HG03378 (cell line): ENCODE measurements at regions not wholly inside any gene's neighbourhood (a gene's known extent, or its start where the extent isn't known, plus 50 kb on each side); places are given as distances from the start of the nearest gene placed in this dataset.
"Not testable (repeated sequence)": the region's sequence is repeated elsewhere in the genome, so short reads cannot be mapped to it uniquely, and the experiment has no call there.

Source experiments
- ATAC-seq: cut with Tn5 transposase; IDR thresholded peaks from one replicate; pipeline ENCODE4 v1.9.1; 2021; ENCODE audit warnings: mild to moderate bottlenecking, moderate library complexity; ENCODE audit not compliant: unreplicated experiment

DNA sequence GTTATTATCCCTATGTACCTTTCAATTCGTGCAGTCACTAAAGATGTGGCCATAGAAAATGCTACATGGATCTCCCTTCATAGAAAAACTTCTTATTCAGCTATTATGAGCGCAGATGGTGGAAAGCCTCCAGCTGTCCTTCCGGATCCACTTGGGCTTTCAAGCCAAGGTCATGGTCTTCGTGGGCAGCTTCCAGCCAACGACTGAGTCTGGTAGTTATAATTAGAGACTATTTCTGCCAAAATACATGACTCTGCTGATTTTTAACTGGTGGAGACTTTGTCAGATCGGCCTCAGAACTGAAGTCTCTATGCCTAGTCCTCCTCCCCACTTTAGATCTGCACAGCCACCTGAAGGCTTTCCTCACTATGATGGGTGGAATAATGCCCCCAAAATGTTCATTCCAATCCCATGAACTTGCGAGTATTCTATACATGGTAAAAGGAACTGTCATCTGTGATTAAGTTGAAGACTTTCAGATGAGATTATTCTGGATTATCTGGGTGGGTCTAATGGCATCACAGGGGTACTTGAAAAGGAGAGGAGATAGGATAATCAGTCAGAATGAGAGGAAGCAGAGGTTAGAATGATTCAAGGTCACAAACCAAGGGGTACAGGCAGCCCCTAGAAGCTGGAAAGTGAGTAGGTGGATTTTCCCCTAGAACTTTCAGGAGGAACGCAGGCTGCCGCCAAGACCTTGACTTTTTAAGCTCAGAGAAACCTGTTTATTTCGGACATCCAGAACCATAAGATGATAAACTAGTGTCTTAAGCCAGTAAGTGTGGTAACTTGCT lies 171.1 kb upstream of the CXCL13 start:
- ATAC-seq: no peak

DNA sequence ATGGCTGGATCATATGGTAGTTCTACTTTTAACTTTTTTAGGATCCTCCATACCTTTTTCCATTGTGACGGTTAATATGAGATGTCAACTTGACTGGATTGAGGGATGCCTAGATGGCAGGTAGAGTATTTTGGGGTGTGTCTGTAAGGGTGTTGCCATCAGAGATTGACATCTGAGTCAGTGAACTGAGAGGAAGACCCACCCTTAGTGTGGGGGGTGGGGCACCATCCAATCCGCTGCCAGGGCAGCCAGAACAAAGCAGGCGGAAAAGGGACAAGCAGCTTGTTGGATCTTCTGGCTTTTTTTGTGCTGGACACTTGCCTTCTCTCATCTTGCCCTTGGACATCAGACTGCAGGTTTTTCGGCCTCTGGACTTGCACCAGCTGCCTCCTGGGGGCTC lies 168.5 kb upstream of the CXCL13 start:
- ATAC-seq: no peak

DNA sequence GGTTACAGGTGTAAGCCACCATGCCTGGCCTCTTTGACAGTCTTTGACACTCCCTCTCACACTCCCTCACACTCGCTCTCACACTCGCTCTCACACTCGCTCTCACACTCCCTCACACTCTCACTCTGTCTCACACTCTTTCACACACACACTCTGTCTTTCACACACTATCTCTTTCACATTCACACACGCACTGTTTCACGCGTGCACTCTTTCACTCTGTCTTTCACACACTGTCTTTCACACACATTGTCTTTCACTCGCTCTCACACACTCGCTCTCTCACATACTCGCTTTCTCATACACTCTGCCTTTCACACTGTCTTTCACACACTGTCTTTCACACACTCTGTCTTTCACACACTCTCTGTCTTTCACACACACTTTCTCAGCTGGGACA lies 167.1 kb upstream of the CXCL13 start:
- no peak for ATAC-seq

DNA sequence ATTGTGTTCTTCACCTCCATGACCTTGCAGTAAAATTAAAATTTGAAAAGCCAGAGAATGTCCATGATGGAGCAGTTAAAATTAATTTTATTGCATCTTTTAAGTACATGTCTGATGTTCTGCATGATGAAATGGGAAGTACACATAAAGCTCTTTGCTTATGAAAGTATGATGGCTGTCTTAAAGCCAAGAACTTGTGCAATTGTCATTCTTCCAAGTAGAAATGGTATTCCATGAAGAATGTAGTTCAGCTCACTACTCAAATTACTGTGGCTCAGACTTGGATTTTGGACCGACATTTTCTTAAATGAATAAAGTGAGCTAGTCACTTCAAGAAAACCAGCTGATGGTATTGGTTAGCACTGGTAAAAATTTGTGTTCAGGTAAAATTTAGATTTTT lies 161.7 kb upstream of the CXCL13 start:
- ATAC-seq: no peak

DNA sequence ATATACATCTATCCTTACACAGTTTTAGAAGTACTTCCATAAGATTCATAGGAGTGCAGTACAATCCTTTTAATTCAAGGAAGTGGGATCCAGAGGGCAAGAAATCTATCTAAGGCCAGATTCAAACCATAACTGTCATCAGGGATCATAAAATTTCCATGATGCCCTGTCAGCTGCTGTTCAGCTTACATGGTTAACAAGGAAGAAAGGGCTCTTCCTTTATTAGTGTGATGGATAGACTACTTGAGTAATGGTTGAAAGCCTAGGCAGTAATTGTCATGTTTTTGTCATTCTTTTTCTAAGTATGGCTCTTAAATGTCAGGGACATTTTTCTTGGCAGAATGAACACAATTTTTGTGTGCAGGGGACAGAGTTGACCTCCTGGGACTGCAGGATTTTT lies 159.8 kb upstream of the CXCL13 start:
- ATAC-seq: no peak

DNA sequence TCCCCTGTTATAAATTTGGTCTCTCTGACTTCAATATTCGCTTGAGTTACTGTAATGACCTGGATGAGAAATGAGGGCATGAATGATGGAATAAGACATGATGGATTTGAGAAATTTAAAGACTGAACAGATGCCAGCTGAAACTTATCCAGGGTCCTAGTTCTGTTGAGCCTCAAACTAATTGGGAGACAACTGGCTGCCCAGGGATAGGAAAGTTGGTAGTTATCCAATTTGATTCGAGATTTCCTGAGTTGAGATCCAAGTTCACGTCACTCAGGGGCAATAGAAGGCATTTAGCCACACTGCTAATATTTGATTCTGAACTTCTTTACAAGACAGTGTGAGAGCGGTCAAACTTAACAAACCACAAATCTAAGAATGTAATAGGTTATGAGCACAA lies 159.0 kb upstream of the CXCL13 start:
- no peak for ATAC-seq

DNA sequence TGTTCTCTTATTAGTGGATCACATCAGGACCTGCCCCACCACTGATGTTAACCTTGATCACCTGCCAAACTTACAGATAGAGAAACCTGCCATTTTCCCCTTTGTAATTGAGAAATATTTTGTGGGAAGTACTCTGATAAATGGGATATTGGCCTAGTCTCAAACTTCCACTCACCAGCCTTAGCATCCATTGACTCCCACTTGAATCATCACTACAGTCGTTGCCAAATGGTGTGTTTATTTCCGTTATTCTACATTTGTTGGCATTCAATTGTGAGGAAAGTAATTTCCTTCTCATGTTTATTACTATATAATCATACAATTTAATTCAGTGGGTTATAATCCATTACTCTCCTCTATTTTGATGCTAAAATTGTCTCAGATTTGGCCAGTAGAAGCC lies 156.4 kb upstream of the CXCL13 start:
- no peak for ATAC-seq

DNA sequence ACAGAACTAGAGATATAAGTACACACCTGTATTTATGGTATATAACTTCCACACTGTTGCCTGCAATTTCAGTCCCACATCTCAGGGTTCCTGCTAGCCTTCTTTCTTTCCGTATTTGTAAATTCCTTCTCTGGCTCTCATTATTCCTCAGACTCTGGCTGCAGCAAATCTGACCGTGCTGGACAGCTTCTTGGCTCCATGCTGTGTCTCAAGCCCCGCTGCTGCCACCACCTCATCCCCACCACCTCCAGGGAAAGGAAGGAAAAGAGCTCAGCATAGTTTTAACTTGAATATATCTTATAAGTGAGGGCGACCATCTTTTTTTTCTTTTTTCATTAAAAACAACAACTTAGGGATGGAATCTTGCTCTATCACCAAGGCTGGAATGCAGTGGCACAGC lies 155.6 kb upstream of the CXCL13 start:
- no peak for ATAC-seq

DNA sequence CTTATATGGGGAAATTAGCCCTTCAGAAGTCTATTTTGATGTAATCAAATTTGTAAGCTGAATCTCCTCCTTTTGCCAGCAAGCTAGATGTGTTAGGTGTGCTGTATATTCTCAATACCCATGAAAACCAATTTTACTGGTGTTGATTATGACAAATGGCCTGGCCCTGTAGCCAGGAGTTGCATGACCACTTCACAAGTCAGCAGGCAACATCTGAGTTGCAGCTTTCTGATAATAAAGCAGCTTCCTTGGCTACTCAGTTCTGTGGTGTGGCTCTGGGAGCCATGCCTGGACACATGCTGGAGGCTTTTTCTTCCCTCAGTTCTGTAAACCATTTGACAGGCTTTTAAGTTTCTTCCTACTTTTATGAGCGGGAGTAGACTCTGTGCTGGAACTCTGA lies 154.1 kb upstream of the CXCL13 start:
- no peak for ATAC-seq

DNA sequence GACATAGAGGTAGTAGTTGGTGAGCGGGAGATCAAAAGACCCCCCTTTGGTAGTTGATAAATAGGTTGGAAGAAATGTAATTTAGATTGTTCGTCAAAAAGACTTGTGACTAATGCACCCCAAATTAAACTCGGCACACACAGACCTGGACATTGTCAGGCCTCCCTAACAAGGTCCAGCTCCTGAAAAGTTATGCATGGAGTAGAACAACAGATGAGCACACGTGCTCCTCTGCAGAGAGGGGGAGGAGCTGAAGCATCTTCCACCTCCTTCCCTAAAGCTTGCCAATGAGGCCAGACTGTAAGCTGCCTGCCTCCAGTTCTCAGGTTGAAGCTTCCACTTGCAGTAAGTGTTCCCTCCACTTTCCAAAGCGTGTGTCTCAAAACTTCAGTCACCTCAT lies 153.5 kb upstream of the CXCL13 start:
- not testable (repeated sequence) for ATAC-seq

DNA sequence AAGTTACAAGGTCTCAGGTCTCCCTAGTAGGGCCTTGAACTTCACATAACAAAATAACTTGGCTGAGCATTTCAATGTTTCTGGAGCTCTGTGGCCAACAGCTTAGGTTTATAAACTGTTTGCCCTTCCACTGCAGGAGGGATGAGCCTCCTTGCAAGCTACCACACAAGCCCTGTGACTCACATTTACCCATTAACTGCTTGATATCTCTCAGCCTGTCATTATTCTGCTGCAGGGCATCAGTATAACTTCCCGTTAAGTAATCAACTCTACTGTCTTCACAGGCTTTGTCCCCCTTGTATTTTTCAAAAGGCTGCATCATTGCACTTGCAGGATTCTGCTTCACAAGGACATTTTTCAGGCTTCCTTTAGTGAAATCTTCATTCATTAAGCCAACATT lies 151.7 kb upstream of the CXCL13 start:
- no peak for ATAC-seq

DNA sequence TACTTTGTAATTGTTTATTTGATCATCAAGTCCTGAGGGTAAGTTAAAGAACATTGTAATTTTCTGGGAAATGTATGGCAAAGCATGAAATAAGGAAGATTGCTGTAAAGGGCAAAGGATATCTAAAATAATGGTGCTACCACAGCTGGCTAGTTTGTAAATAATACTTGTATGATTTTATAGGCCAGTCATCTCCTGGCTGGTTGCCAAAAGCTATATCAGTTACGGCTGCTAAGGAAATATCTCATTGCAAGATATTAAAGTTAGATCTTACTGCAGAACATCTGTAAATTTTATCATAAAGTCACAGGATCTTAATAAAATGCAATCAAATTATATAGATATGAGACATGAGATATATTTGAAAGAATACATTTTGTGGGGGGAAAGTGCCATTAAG lies 150.8 kb upstream of the CXCL13 start:
- ATAC-seq: no peak

DNA sequence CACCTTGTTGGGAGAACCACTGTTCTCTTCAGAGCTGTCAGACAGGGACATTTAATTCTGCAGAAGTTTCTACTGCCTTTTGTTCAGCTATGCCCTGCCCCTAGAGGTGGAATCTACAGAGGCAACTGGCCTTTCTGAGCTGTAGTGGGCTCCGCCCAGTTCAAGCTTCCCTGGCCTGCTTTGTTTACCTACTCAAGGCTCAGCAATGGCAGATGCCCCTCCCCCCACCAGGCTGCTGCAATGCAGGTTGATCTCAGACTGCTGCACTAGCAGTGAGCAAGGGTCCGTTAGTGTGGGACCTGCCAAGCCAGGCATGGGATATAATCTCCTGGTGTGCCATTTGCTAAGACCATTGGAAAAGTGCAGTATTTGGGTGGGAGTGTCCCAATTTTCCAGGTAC lies 141.5 kb upstream of the CXCL13 start:
- ATAC-seq: not testable (repeated sequence)

DNA sequence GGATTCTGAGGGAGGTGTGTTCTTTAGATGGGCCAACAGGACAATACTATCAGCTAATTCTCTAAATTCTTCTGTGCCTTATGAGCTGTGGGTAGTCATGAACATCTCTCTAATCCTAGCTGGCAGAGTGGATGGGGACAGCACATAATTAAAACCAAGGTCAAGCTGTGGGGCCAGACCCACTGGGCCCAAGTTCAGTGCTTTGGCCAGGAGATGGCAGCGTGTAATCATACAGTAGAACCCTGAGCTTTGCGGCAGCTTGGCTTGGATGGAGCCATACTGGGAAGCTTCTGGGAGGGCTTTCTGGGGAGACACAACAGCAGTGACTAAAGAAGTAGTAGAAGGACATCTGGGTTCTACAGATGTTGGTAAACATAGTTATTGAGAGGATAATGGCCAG lies 140.3 kb upstream of the CXCL13 start:
- ATAC-seq: no peak

DNA sequence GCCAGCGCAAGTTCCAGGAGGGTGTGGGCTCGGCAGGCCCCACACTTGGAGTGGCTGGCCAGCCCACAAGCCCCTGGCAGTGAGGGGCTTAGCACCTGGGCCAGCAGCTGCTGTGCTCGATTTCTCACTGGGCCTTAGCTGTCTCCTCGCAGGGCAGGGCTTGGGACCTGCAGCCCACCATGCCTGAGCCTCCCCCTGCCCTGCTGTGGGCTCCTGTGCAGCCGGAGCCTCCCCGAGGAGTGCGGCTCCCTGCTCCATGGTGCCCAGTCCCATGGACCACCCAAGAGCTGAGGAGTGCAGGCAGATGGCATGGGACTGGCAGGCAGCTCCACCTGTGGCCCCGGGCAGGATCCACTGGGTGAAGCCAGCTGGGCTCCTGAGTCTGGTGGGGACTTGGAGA lies 139.2 kb upstream of the CXCL13 start:
- no peak for ATAC-seq

DNA sequence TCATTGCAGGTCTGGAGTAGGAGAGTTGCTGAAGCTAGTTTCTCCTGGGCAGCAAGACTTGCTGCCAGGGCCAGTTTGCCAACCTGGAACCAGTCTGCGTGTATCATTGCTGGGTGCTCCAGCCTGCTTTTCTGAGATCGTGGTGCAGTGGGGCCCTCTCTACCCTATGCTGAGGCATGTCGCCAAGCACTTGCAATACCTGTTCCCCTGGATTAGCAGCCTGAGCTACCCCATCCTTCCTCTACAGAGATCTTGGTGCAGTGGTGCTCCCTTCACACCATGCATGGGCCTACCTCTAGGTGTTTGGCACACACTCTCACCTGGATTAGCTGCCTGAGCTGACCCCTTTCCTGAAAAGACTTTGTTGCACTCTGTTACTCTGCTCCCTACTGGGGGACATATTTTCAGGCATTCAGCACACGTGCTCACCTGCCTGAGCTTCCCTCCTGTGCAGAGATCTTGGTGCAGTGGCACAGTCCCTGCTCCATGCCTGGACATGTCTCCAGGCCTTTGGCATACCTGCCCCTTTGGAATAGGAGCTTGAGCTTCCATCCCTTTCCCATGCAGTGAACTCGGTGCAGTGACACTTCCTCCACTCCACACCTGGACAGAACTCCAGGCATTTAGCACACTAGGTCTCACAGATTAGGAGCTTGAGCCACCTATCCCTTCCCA lies 133.7 kb upstream of the CXCL13 start:
- no peak for ATAC-seq

DNA sequence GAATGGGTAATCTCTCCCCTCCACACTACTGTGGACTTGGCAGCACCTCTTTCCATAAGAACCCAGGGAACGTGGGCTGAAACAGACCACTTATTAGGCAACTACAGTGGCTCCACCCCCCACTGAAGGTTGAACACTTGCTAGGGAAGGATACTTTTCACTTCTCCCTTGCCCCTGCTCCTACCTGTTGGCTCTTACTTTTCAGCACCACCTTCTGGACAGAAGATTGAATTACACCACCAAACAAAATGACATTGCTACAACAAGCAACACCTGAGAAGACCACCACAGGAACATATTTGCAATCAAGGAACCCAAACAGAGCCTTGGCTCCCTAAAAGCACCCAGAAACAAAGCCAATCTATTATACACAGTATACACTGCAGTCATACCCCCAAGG lies 132.1 kb upstream of the CXCL13 start:
- no peak for ATAC-seq

DNA sequence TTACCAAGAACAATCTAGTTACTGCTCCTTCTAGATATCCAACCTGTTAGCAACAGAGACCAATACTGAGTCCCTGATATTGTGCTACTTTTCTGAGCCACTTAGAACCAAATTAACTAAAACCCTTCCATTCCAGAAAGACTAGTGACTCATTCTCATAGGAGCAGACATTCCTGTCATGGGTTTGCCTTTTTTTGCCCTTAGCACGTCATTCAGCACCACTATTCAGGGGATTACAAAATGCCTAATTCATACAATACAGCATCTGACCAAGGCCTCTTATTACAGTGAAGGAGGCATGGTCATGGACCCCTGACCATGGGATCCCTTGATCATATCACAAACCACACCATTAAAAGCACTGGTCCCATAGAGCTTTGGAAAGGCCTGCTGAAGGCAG lies 123.8 kb upstream of the CXCL13 start:
- ATAC-seq: no peak

DNA sequence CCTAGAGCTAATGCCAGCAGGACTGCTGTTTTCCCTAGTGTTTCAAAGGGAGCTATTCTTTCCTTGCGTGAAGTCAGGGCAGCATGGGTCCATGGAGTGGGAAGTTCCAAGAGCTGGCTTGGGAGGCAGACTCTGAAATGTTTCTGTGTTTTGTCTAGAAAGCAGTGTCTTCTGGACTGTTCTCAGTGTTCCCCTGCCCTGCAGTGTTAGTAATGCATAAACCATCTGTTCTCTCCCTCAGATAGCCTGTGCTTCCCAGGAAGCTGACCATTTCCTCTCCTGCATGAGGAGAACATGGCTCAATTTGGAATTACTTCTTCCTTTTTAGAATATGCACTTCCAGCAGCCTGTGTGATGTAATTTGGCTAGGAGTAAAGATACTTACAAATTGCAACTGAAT lies 116.7 kb upstream of the CXCL13 start:
- no peak for ATAC-seq

DNA sequence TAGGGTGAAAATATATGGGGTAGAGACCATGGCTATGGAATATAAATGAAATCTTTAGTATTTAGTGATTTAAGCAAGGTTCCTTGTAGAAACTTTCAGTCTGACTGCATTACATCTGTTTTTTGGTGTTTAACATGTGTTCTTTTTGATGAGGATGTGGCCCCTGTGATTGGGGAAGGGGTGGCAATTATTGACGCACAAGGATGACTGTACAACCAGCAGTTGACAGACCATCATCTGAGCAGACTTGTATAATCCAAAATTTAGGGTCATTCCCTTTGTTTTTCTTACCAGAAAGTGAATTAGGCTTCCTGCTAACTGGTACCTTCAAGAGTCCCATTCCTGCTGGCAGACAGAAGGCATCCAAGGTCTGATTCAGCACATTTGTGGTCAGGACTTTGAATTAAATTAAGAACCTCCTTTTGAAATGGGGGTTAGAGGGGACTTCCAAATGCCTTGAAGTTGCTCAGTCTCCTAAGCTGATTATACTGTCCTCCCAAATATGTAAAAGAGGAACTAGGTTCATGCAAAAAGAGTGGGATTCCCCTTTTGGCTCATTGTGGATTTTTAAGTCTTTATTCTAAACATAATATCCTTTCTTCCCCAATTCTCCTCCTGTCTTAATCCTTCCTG lies 112.4 kb upstream of the CXCL13 start:
- peak; percentile 79 for ATAC-seq

DNA sequence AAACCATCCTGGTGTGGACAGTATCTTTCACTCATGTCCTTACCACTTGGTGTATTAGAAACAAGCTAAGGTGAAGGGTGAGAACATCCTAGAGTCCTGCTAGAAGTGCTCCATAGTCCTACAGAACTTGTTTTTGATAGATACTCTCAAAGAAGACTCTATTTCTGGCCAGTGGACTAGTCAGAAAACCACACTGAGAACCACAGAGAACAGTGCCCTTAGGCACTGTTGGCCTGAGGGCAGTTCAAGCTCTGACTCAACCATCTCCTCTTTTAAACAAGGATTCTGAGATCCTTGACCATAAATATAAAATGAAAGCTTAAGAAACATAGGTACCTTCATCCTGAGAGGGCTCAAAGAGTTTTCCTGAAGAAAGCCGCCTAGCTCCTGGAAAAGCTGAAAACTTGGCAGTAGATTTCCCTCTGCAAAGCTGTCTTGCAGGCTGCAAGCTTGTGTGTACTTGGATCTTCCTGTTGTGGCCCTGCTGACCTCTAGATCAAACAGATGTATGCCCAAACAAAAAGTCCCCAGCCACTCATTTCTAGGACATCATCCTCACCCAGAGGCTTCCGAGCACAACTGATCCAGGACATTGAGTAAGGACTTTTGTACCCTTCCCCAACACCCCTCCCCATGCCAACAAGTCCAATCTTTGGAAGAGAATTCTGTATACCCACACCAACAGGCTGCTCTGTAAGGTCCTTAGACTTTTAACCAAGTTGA lies 111.6 kb upstream of the CXCL13 start:
- ATAC-seq: peak; percentile 44

DNA sequence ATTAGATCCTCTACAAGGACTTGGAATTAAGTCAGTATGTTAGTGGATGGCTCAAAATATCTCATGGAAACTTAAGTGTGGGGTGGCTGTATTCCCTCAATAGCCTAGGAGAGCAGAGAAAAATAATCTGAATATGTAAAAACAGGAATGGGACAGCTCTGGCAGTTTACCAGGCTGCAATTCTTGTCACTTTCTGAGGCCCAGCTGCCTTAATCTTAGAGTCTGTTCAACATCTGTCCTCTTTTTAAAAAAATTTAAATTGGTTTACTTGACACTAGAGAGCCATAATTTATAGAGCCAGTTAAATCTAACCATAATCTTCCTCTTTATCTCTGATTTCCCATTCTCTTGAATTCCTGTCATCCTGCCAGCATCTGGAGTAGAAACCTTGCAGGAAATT lies 109.2 kb upstream of the CXCL13 start:
- no peak for ATAC-seq
